ENCODE measurements at regions not wholly inside any gene's neighbourhood (a gene's known extent, or its start where the extent isn't known, plus 50 kb on each side); places are given as distances from the start of the nearest gene placed in this dataset.
A peak's percentile ranks its signal among the peaks of the same experiment; 100 is the strongest.

GRCh38 chr14:50038398-50039119 lies 77.8 kb downstream of the VCPKMT start:
- peak overlapping the region; percentile 72 for H3K4me2 ChIP-seq (ENCODE audit: low read length)

GRCh38 chr14:50039120-50039517 lies 77.3 kb downstream of the VCPKMT start:
- Histone ChIP-seq H3K4me2 (ENCODE audit: low read length) (peak overlapping the region; percentile 72), H2AFZ (ENCODE audit: low read depth, low read length) (no peak overlapping the region), H3K79me2 (ENCODE audit: low read length) (0 out of 2 replicates have a peak, but pooled peaks cover 7% of the 10 kb centered on the region), H3K27ac (ENCODE audit: low read length) (peak overlapping the region; percentile 98), H3K4me3 (ENCODE audit: low read length) (peak overlapping the region; percentile 55), H3K27me3 (ENCODE audit: low read depth, low read length) (no peaks in the 10 kb centered on the region), H4K20me1 (ENCODE audit: insufficient read depth, low read length) (no peaks in the 10 kb centered on the region), H3K9ac (ENCODE audit: low read length) (peak overlapping the region; percentile 83), H3K4me1 (ENCODE audit: low read length) (peaks cover 57% of the 10 kb centered on the region), H3K36me3 (replicated peaks; ENCODE audit: low read depth, low read length) (peaks cover 15% of the 10 kb centered on the region), H3K9me3 (ENCODE audit: insufficient read depth, low read length) (no peaks in the 10 kb centered on the region)
- TF ChIP-seq CTCF (IDR thresholded peaks at IDR 0.05; ENCODE audit: low read depth, low read length) (no peak), EZH2phosphoT487 (IDR thresholded peaks at IDR 0.05; ENCODE audit: low read depth) (no peak)

More at GRCh38 chr14:50038398-50039119, 77.8 kb downstream of the VCPKMT start:
- no peak overlapping the region for H2AFZ ChIP-seq (ENCODE audit: low read depth, low read length)
- peaks cover 53% of the 10 kb centered on the region for H3K4me1 ChIP-seq (ENCODE audit: low read length)
- H3K9me3 ChIP-seq (ENCODE audit: insufficient read depth, low read length), result no peaks in the 10 kb centered on the region
- H3K27me3 ChIP-seq (ENCODE audit: low read depth, low read length), result no peaks in the 10 kb centered on the region
- H3K4me3 ChIP-seq (ENCODE audit: low read length), result peak overlapping the region; percentile 55
- 0 out of 2 replicates have a peak, but pooled peaks cover 7% of the 10 kb centered on the region for H3K79me2 ChIP-seq (ENCODE audit: low read length)
- TF ChIP-seq CTCF (IDR thresholded peaks at IDR 0.05; ENCODE audit: low read depth, low read length) (peak; percentile 31), EZH2phosphoT487 (IDR thresholded peaks at IDR 0.05; ENCODE audit: low read depth) (0 out of 2 replicates have a peak, but pooled peaks have one; percentile 57)
- no peaks in the 10 kb centered on the region for H4K20me1 ChIP-seq (ENCODE audit: insufficient read depth, low read length)
- peak overlapping the region; percentile 98 for H3K27ac ChIP-seq (ENCODE audit: low read length)
- peak overlapping the region; percentile 84 for H3K9ac ChIP-seq (ENCODE audit: low read length)
- H3K36me3 ChIP-seq (replicated peaks; ENCODE audit: low read depth, low read length), result peaks cover 15% of the 10 kb centered on the region

GRCh38 chr14:50039734-50040400 lies 76.5 kb downstream of the VCPKMT start:
- Histone ChIP-seq H3K27me3 (ENCODE audit: low read depth, low read length) (no peaks in the 10 kb centered on the region), H4K20me1 (ENCODE audit: insufficient read depth, low read length) (no peaks in the 10 kb centered on the region), H2AFZ (ENCODE audit: low read depth, low read length) (no peak overlapping the region), H3K27ac (ENCODE audit: low read length) (peak overlapping the region; percentile 98), H3K9me3 (ENCODE audit: insufficient read depth, low read length) (no peaks in the 10 kb centered on the region), H3K79me2 (ENCODE audit: low read length) (0 out of 2 replicates have a peak, but pooled peaks cover 7% of the 10 kb centered on the region), H3K36me3 (replicated peaks; ENCODE audit: low read depth, low read length) (peaks cover 15% of the 10 kb centered on the region), H3K4me2 (ENCODE audit: low read length) (peak overlapping the region; percentile 72), H3K4me3 (ENCODE audit: low read length) (peak overlapping the region; percentile 55), H3K4me1 (ENCODE audit: low read length) (peaks cover 62% of the 10 kb centered on the region), H3K9ac (ENCODE audit: low read length) (peak overlapping the region; percentile 83)
- TF ChIP-seq CTCF (IDR thresholded peaks at IDR 0.05; ENCODE audit: low read depth, low read length) (no peak), EZH2phosphoT487 (IDR thresholded peaks at IDR 0.05; ENCODE audit: low read depth) (no peak)

- TF ChIP-seq CTCF (IDR thresholded peaks at IDR 0.05; ENCODE audit: low read depth, low read length), result no peak
- no peak for TF ChIP-seq EZH2phosphoT487 (IDR thresholded peaks at IDR 0.05; ENCODE audit: low read depth)
- Histone ChIP-seq H3K36me3 (replicated peaks; ENCODE audit: low read depth, low read length) (peaks cover 17% of the 10 kb centered on the region), H3K4me1 (ENCODE audit: low read length) (peaks cover 64% of the 10 kb centered on the region), H3K4me3 (ENCODE audit: low read length) (peak overlapping the region; percentile 55), H3K4me2 (ENCODE audit: low read length) (peak overlapping the region; percentile 72), H4K20me1 (ENCODE audit: insufficient read depth, low read length) (no peaks in the 10 kb centered on the region), H3K9me3 (ENCODE audit: insufficient read depth, low read length) (no peaks in the 10 kb centered on the region), H3K27me3 (ENCODE audit: low read depth, low read length) (no peaks in the 10 kb centered on the region), H3K9ac (ENCODE audit: low read length) (peak overlapping the region; percentile 83), H3K79me2 (ENCODE audit: low read length) (0 out of 2 replicates have a peak, but pooled peaks cover 7% of the 10 kb centered on the region), H3K27ac (ENCODE audit: low read length) (peak overlapping the region; percentile 98), H2AFZ (ENCODE audit: low read depth, low read length) (peak overlapping the region; percentile 15; the same call in 1 of the 2 replicates)
Observed at GRCh38 chr14:50040401-50040775, 76.0 kb downstream of the VCPKMT start.
